ENCODE measurements at regions not wholly inside any gene's neighbourhood (a gene's known extent, or its start where the extent isn't known, plus 50 kb on each side); places are given as distances from the start of the nearest gene placed in this dataset.

GRCh38 chr3:170740285-170740684 lies 129.7 kb downstream of the RPL22L1 start:
- no peak for TF ChIP-seq CTCF (optimal IDR thresholded peaks at IDR 0.05 in 1 of 3, IDR thresholded peaks at IDR 0.05 in 1 of 3, conservative IDR thresholded peaks at IDR 0.05 in 1 of 3; ENCODE audit: extremely low read depth in 1 of 3, insufficient read depth in 2 of 3, low read length in 3 of 3)
- no peak for TF ChIP-seq EZH2 (IDR thresholded peaks at IDR 0.05; ENCODE audit: low read length)
